Colonic mucosa (tissue), 4 donors: ENCODE measurements at regions not wholly inside any gene's neighbourhood (a gene's known extent, or its start where the extent isn't known, plus 50 kb on each side); places are given as distances from the start of the nearest gene placed in this dataset.
"Not testable (repeated sequence)": the region's sequence is repeated elsewhere in the genome, so short reads cannot be mapped to it uniquely, and the experiment has no call there.

Source experiments
- DNase-seq: peaks from one replicate; pipeline ENCODE4 v3.0.0-alpha.2; 2020
- H3K27ac ChIP-seq: fragments of 200-600 bp; one replicate; pipeline ENCODE4 v1.8.0; 2021
- H3K27me3 ChIP-seq: fragments of 200-600 bp; one replicate; pipeline ENCODE4 v1.8.0; 2021
- H3K36me3 ChIP-seq: fragments of 200-600 bp; one replicate; pipeline ENCODE4 v1.8.0; 2021
- H3K4me1 ChIP-seq: fragments of 200-600 bp; one replicate; pipeline ENCODE4 v1.8.0; 2021; ENCODE audit warnings: mild to moderate bottlenecking
- H3K4me3 ChIP-seq: fragments of 200-600 bp; one replicate; pipeline ENCODE4 v1.8.0; 2021
- H3K9ac ChIP-seq, 2 donors: one replicate each; pipeline ENCODE4 v1.7.0; 2013; ENCODE audit warnings: control low read depth in 2 of 2, low read depth in 2 of 2, low read length in 2 of 2
- H3K9me3 ChIP-seq: fragments of 200-600 bp; one replicate; pipeline ENCODE4 v1.8.0; 2021
- intact Hi-C: fragments of 100-400 bp; cut with DNase I; formaldehyde crosslinking; loops from one replicate; pipeline ENCODE4 v1.14.1; 2022
- TF ChIP-seq, protein P1 (sequence below): fragments of 200-600 bp; IDR thresholded peaks from one replicate; pipeline ENCODE4 v1.8.0; 2022; ENCODE audit warnings: antibody characterized with exemption, mild to moderate bottlenecking
- donor health status: healthy.
- donor health status: DM: no; HTN: no; CAD: no.
- donor health status: DM: no; HTN: no; CAD: no.

DNA sequence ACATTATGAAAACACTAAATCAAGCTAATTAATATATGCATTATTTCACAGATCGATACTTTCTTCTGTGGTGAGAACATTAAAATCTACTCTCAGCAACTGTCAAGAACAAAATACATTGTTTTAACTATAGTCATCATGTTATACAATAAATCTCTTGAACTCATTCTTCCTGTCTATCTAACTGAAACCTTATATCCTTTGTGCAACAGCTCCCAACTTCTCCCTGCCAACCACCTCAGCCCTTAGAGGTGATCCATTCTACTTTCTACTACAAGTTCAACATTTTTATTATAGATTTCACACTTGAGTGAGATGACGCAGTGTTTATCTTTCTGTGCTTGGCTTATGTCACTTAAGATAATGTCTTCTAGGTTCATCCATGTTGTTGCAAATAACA lies 535.2 kb upstream of the CRIM1 start:
- H3K27me3 ChIP-seq, result no peaks in the 10 kb centered on the region
- no peak overlapping the region for H3K4me3 ChIP-seq
- intact Hi-C loops, result no loop called here
- TF ChIP-seq, protein P1, sequence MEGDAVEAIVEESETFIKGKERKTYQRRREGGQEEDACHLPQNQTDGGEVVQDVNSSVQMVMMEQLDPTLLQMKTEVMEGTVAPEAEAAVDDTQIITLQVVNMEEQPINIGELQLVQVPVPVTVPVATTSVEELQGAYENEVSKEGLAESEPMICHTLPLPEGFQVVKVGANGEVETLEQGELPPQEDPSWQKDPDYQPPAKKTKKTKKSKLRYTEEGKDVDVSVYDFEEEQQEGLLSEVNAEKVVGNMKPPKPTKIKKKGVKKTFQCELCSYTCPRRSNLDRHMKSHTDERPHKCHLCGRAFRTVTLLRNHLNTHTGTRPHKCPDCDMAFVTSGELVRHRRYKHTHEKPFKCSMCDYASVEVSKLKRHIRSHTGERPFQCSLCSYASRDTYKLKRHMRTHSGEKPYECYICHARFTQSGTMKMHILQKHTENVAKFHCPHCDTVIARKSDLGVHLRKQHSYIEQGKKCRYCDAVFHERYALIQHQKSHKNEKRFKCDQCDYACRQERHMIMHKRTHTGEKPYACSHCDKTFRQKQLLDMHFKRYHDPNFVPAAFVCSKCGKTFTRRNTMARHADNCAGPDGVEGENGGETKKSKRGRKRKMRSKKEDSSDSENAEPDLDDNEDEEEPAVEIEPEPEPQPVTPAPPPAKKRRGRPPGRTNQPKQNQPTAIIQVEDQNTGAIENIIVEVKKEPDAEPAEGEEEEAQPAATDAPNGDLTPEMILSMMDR, result no peak
- DNase-seq, result no peak
- no peak overlapping the region for H3K9ac ChIP-seq
- H3K9me3 ChIP-seq, result no peaks in the 10 kb centered on the region
- no peaks in the 10 kb centered on the region for H3K4me1 ChIP-seq
- H3K27ac ChIP-seq, result no peak overlapping the region
- no peaks in the 10 kb centered on the region for H3K36me3 ChIP-seq

- no peak for DNase-seq
- Histone ChIP-seq H3K9me3 (no peaks in the 10 kb centered on the region), H3K27ac (no peak overlapping the region), H3K27me3 (no peaks in the 10 kb centered on the region), H3K4me1 (no peaks in the 10 kb centered on the region), H3K9ac (no peak overlapping the region), H3K4me3 (no peak overlapping the region), H3K36me3 (no peaks in the 10 kb centered on the region)
- TF ChIP-seq, protein P1, result no peak
- intact Hi-C loops, result no loop called here
Measured at GRCh38 chr2:35819033-35819432, 536.5 kb upstream of the CRIM1 start.

DNA sequence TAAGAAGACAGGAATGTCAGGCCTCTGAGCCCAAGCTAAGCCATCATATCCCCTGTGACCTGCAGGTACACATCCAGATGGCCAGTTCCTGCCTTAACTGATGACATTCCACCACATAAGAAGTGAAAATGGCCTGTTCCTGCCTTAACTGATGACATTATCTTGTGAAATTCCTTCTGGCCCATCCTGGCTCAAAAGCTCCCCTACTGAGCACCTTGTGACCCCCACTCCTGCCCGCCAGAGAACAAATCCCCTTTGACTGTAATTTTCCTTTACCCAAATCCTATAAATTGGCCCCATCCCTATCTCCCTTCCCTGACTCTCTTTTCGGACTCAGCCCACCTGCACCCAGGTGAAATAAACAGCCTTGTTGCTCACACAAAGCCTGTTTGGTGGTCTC lies 537.2 kb upstream of the CRIM1 start:
- H3K4me3 ChIP-seq, H3K27me3 ChIP-seq, H3K9me3 ChIP-seq, H3K4me1 ChIP-seq, H3K27ac ChIP-seq, intact Hi-C loops, DNase-seq, H3K9ac ChIP-seq, H3K36me3 ChIP-seq: not testable (repeated sequence)

- H3K27me3 ChIP-seq, DNase-seq, H3K36me3 ChIP-seq, H3K9ac ChIP-seq, H3K4me3 ChIP-seq, intact Hi-C loops, H3K27ac ChIP-seq, H3K4me1 ChIP-seq, H3K9me3 ChIP-seq: not testable (repeated sequence)
Measured at GRCh38 chr2:35814597-35814996, 541.0 kb upstream of the CRIM1 start.

GRCh38 chr2:35803126-35803525 lies 552.5 kb upstream of the CRIM1 start:
- intact Hi-C loops, result no loop called here
- no peaks in the 10 kb centered on the region for H3K27me3 ChIP-seq
- no peaks in the 10 kb centered on the region for H3K36me3 ChIP-seq
- no peaks in the 10 kb centered on the region for H3K9me3 ChIP-seq
- no peak for DNase-seq
- no peaks in the 10 kb centered on the region for H3K4me1 ChIP-seq
- no peak overlapping the region for H3K4me3 ChIP-seq
- TF ChIP-seq, protein P1, result no peak
- H3K9ac ChIP-seq, result no peak overlapping the region
- H3K27ac ChIP-seq, result no peak overlapping the region

GRCh38 chr2:35794796-35795450 lies 560.7 kb upstream of the CRIM1 start:
- H3K27ac ChIP-seq, result no peak overlapping the region
- intact Hi-C loops, result no loop called here

More at GRCh38 chr2:35794796-35795450, 560.7 kb upstream of the CRIM1 start:
- H3K9me3 ChIP-seq, result no peaks in the 10 kb centered on the region
- H3K9ac ChIP-seq, result no peak overlapping the region
- no peaks in the 10 kb centered on the region for H3K27me3 ChIP-seq
- H3K4me1 ChIP-seq, result no peaks in the 10 kb centered on the region
- no peaks in the 10 kb centered on the region for H3K36me3 ChIP-seq
- TF ChIP-seq, protein P1, result no peak
- H3K4me3 ChIP-seq, result no peak overlapping the region
- no peak for DNase-seq
